AG10803 (cell line): ENCODE measurements at regions not wholly inside any gene's neighbourhood (a gene's known extent, or its start where the extent isn't known, plus 50 kb on each side); places are given as distances from the start of the nearest gene placed in this dataset.

Experiments
- DNase-seq: peaks from one replicate; pipeline ENCODE4 v3.0.0; 2010; ENCODE audit warnings: low read depth
- H3K4me3 ChIP-seq: 2 replicates; pipeline ENCODE4 v1.5.1; 2011; ENCODE audit warnings: mild to moderate bottlenecking, low read length, control low read depth
- CTCF ChIP-seq: conservative IDR thresholded peaks from 2 replicates; pipeline ENCODE4 v1.5.1; 2011; ENCODE audit warnings: mild to moderate bottlenecking, low read length, control low read depth, inconsistent platforms

DNA sequence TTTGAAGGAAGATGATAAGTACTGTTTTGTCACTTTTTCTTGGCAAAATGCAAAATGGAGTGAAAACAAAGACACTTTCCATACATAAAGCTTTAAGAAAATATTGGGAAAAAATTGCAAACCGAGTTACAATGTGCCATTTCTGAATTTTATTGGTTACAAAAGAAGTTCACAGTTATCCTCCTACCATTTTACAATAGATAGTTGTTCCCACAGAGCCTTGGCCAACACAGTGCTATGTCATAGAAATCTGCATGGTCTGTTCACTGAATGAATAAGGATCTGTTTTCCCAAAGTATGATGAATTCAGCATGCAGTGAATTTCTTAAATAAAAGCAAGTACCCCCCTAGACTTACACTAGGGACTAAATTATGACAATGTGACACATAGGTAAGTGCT, 268.2 kb upstream of the POU3F2 start:
- no peak for DNase-seq
- no peak for TF ChIP-seq CTCF
- no peak overlapping the region for H3K4me3 ChIP-seq

DNA sequence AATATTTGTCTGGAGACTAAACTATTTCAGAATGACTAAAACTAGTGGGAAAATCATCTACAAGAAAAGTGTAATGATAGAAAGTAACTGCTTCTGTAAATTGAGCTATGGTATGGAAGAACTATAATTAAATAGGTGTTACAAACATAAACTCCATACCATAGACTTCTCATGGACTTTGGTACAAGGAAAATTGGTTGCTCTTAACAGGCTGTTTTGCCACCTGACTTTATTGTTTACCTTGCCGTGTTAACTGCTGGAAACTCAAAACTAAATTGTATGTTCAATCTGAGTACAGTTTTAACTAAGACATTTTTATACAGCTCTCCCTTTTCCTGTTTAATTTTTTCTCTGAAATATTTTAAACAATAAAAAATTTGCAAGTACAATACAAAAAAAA, 261.8 kb upstream of the POU3F2 start:
- TF ChIP-seq CTCF = no peak
- DNase-seq = no peak
- H3K4me3 ChIP-seq = no peak overlapping the region

DNA sequence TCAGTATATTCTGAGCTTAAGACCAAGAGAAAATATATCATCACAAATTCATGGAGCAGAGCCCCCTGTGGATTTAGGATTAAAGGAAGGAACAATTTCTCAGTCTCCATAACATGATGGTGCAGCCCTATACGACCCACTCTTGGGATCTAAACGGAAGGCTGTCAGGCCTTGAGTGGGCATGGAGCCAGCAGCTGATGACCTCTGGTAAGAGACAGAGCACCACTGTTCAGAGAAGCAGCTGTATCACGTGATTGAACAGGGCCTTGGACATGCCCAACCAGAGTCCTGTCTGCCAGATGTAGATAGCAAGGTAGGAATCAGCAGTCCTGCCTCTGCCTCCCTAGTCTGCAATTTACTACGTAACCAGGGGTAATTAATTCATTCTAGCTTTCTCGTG, 259.4 kb upstream of the POU3F2 start:
- no peak for TF ChIP-seq CTCF
- no peak overlapping the region for H3K4me3 ChIP-seq
- no peak for DNase-seq

DNA sequence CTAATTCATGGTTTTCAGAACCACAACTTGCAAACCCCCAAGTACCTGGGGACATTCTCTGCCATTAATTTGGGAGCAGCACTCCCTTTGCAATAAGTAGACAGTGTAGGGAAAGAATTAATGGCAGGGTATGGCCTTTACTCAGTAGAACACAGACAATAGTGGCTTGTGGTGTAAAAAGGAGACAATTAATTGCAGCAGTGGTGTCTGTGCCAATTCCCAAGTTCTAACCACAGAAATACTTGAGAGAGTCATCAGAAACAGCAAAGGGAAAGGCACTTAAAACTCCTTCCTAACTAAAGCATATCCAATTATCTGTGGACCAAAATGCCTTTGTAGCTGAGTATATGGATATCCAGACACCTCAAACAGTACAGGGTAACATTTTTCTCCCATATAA, 257.6 kb upstream of the POU3F2 start:
- TF ChIP-seq CTCF = no peak
- peak; percentile 68 for DNase-seq
- H3K4me3 ChIP-seq = no peak overlapping the region

DNA sequence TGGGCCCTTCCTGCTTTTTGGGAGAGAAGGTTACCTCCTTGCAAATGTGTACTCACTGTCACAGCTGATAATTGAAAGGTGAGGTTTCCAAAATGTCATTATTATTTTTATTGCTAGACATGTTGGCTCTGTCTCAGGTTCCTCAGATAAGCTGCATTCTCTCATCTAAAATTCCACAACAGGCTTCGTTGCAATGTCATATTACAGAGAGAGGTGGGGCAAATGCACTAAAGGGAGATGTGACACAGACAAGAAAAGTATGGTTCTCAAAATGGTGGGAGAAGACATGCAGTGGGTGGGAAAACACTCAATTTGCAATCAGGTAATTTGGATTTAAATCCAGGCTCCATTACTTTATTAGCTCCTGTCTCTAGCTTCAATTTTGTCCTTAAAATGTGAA, 256.4 kb upstream of the POU3F2 start:
- TF ChIP-seq CTCF = no peak

GRCh38 chr6:98579079-98579478, 255.3 kb upstream of the POU3F2 start:
- no peak overlapping the region for H3K4me3 ChIP-seq
- DNase-seq = peak; percentile 67
- TF ChIP-seq CTCF = no peak

More for the DNA sequence above, 256.4 kb upstream of the POU3F2 start:
- no peak overlapping the region for H3K4me3 ChIP-seq
- DNase-seq = no peak

DNA sequence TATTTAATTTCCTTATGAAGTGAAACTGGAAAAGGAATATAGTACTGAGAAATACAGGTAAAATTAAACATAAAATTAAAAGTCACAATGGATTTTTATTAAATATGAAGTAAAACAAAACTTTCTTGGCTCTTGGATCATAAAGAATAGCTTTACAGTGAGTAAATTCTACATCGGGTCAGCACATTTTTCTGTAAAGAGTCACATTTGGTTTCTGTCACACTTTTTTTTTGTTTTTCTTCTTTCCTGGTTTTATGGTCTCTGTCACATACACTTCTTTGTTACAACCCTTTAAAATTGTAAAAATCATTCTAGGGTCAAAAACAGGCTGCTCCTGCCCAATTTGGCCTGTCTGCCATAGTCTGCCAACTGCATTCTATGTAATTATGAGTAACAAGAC, 254.4 kb upstream of the POU3F2 start:
- peak; percentile 40 for DNase-seq
- H3K4me3 ChIP-seq = no peak overlapping the region
- TF ChIP-seq CTCF = no peak
